HG02588 (cell line): ENCODE measurements at regions not wholly inside any gene's neighbourhood (a gene's known extent, or its start where the extent isn't known, plus 50 kb on each side); places are given as distances from the start of the nearest gene placed in this dataset.

Source experiments
- ATAC-seq: cut with Tn5 transposase; IDR thresholded peaks from one replicate; pipeline ENCODE4 v1.9.1; 2021; ENCODE audit warnings: mild to moderate bottlenecking, moderate library complexity; ENCODE audit not compliant: unreplicated experiment

GRCh38 chr5:15215056-15215455 lies 284.9 kb upstream of the FBXL7 start:
- no peak for ATAC-seq

- ATAC-seq = no peak
Observed at GRCh38 chr5:15214010-15214409, 286.0 kb upstream of the FBXL7 start.

- ATAC-seq = no peak
Observed at GRCh38 chr5:15209053-15209762, 290.8 kb upstream of the FBXL7 start.

DNA sequence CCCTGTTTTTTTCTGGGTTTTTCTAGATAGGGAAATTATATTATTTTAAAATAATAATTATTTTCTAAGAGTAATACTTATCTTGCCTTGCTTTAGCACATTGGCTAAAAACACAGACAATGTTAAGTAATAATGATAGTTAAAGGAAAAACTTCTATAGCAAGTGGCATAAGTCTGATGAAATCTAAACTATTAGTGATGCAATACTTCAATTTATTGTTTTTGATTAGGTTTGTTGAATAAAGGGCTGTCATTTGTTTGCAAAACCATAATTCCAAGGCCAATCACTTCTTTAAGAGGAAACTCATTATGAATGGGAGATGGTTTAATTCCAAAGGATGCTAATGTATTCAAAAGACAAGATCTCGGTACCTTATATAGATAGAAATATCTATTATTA lies 293.8 kb upstream of the FBXL7 start:
- ATAC-seq = no peak

- no peak for ATAC-seq
Observed at GRCh38 chr5:15203376-15203775, 296.6 kb upstream of the FBXL7 start.

DNA sequence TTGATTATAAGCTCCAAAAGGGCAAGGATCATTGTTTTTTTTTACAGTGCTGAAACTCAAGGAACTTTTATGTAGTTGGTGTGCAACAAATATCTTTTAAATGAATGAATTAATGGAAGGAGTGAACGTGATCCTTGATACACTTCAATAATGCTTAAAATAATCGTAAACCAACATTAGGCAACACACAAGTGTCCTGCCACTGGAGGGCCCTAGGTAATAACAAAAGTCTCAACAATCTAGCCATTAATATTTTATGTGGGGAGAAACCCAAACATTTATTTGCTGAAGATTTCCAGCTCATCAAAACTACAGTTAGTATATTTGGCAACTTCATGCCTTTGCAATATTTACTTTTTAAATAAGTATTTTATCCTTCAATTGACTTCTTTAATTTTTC lies 309.0 kb upstream of the FBXL7 start:
- ATAC-seq = no peak

DNA sequence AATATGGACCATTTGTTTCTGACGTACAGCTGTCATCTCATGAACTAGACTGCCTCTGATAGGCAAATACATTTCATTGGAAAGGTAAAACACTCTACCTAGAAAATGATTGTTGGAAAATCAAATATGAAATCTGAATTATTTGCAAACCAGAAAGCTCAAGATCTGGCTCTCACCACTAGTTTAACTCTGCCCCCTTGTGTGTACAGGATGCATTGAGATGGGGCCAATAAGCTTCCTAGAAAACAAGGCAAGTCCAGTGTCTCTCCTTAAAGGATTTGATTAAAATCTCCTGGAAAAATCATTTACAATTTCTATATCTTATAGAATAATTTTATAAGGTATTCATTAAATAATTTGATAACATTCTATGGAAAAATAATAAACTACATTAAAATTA lies 311.9 kb upstream of the ANKH start:
- no peak for ATAC-seq

DNA sequence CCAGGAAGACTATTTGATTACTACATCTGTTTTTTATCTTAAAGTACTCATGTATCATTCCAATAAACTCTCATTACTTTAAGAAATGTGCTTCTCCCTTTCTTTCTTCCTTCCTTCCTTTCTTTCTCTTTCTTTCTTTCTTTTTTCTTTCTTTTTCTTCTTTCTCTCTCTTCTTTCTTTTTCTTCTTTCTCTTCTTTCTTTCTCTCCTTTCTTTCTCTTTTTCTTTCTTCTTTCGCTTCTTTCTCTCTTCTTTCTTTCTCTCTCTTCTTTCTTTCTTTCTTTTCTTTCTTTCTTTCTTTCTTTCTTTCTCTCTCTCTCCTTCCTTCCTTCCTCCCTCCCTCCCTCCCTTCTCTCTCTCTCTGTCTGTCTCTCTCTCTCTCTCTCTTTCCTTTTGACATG lies 298.6 kb upstream of the ANKH start:
- ATAC-seq = no peak

GRCh38 chr5:15168358-15168757 lies 296.8 kb upstream of the ANKH start:
- ATAC-seq = no peak

DNA sequence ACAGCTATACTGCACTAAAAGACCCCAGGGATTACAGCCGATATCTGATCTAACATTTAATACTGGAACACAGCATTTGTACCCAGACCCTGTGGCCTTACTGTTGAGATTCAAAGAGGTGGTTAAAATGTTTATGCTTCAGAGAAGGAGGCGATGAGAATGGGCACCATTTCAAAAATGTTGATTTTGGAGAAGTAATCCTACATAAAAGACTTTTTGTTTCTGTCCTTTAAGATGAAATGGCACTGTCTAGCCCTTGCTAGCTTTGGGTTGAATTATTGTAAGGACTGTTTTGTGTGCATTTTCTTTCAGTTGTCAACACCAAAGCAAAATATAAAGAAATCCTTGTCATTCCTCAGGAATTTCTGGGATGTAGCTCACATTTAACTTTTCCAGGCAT lies 288.5 kb upstream of the ANKH start:
- ATAC-seq = no peak

- no peak for ATAC-seq
Observed at GRCh38 chr5:15159606-15160005, 288.0 kb upstream of the ANKH start.

- no peak for ATAC-seq
Observed at GRCh38 chr5:15142458-15142857, 270.9 kb upstream of the ANKH start.

GRCh38 chr5:15137414-15137813 lies 265.8 kb upstream of the ANKH start:
- ATAC-seq = no peak

GRCh38 chr5:15135661-15136060 lies 264.1 kb upstream of the ANKH start:
- no peak for ATAC-seq

GRCh38 chr5:15133456-15133965 lies 261.9 kb upstream of the ANKH start:
- ATAC-seq = no peak

- no peak for ATAC-seq
Observed at GRCh38 chr5:15132816-15133405, 261.3 kb upstream of the ANKH start.

GRCh38 chr5:15131909-15132308 lies 260.3 kb upstream of the ANKH start:
- no peak for ATAC-seq

DNA sequence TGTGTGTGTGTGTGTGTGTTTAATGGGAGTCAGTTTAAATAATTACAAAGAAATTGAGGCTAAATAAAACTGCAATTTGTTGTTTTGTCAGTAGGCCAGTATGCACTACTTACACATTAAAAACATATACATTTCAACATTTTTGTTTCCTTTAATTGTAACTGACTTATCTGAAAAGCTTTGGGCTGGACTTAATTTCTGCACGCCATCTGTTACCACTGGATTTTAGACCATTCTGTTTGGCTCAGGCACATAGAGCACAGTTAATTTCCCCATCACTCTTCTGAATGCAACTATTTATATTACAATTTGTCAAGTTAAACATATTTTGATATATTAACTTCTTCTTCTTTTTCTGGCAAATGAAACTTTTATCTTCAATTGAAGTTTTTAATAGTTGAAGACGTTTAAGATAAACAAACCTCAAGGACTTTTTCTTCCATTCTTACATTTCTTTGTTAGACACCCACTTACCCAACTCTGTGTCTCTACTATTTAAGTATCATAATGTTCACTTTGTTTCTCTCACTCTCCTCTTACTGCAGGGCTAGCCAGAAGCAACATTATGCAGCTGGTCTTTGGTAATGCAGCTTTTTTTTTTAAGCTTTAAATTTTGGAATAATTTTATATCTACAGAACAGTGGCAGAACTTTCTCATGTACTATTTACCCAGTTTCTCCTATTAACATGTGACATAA lies 253.4 kb upstream of the ANKH start:
- no peak for ATAC-seq

DNA sequence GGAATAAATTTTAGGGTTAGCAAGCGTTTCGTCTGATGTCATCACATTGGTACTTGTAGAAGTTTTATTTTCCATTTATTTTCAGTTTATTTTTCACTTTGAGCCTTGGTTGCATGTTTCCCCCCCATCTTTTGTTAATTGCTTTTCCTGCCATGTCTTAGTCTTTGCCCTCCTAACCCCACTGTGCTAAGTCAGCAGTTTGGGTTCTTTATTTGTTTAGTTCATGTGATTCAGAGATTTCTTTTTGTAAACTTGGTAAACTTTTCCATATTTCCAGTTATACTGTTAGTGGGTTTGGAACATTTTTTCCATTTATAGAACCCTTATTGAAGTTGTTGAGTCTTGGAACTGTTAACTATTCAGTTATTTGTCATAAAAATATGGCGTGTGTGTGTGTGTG lies 252.9 kb upstream of the ANKH start:
- ATAC-seq = no peak

DNA sequence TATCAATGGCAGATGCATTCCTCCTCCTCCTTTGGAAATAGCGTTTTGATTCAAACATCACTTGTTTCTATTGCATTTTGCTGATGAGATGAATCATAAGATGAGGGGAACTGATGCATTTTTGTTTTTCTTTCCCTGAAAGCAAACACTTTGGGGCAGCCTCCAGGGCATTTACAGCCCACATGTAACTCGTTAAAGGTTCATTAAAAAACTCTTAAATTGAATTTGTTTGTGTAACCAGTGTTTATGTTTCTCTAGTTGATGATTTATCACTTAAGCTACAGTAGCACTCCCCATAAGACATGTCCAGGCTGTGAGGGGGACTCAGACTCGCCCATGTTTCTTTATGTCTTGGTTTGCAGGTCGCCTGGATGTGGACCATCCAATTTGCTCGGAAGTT lies 246.1 kb upstream of the ANKH start:
- ATAC-seq = no peak

- no peak for ATAC-seq
Observed at GRCh38 chr5:15116996-15117395, 245.4 kb upstream of the ANKH start.
